ENCODE measurements at regions not wholly inside any gene's neighbourhood (a gene's known extent, or its start where the extent isn't known, plus 50 kb on each side); places are given as distances from the start of the nearest gene placed in this dataset.

DNA sequence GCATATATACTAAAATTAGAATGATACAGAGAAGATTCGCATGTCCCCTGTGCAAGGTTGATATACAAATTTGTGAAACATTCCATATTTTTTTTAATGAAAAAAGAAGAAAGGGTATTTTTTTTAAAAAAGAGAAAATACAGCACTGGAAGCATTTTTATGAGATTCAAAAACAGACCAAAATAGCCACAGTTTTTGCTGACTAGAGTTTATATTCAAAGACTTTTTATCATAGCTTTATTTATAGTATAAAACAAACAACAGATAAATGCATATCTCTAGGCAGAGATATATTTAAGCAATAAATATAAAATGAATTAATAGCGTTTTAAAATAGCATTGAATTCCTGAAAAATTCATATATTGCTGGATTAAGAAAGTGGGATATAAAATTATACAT lies 436.5 kb upstream of the ACVR2A start:
- no peak for DNase-seq (ENCODE audit: low read depth)

DNA sequence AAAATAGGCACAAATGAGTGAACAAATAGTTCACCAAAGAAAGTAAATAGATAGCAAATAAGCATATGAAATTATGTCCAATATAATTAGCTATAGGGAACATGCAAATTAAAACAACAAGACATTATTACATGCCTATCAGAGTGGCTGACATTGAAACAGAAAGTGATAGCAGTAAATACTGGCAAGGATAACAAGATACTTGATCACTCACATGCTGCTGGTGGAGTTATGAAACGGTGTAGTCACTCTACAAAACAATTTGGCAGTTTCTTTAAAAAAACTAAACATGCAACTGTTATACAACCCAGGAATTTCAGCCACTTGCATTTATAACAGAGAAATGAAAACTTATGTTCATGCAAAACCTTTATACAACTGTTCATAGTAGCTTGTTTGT lies 439.2 kb upstream of the ACVR2A start:
- DNase-seq (ENCODE audit: low read depth), result no peak

DNA sequence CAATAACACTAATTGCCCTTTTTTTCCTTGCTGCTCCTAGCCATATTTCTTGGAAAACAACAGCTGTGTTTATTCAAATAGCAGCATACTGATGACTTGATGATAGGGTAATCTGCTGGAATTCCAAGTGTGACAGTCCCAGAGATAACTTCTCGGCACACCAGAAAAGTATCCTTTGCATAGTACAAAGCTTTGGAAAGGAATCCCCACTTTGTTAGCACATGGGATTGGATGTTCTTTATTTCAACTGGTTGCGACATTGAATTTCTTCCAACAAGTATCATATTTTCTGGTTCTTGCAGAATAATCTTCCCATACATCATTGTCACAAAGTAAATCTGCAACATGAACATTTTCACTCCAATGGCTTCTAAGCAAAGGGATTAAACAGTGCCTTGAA lies 445.8 kb upstream of the ACVR2A start:
- DNase-seq (ENCODE audit: low read depth), result no peak

DNA sequence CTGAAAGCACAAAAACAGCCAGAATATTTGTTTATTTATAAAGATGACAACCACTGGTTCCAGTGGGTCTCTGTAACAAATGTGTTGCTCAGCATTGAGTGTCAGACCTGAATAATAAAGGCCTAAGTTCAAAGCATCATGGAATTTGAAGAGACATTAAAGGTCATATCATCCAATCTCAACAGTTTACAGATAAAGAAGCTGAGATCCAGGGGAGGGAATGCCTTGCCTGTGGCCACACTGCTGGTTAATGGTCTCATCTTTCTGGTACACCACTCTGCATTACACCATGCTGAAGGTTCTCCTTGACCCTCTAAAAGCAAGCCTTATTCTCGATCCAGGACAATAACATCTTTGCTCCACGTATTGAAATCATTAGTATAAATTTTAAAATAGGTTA lies 446.5 kb upstream of the ACVR2A start:
- no peak for DNase-seq (ENCODE audit: low read depth)

DNA sequence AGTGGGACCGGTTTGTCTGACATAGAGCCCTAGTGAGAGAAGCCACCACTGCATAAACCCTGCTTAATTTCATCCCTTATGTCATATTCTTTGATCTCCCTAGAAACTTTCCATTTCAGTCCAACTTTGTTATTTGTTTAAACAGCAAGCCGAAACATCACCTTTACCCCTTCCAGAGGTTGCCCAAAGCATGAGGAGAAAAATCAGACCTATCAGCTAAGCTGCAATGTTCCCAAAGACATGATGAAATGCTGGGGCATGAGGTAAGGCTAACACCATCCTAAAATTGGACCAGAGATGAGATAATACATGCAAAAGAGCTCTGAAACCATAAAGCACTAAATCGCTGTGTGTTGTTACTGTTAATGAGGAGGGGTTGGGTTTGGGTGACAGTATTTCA lies 447.9 kb upstream of the ACVR2A start:
- no peak for DNase-seq (ENCODE audit: low read depth)

DNA sequence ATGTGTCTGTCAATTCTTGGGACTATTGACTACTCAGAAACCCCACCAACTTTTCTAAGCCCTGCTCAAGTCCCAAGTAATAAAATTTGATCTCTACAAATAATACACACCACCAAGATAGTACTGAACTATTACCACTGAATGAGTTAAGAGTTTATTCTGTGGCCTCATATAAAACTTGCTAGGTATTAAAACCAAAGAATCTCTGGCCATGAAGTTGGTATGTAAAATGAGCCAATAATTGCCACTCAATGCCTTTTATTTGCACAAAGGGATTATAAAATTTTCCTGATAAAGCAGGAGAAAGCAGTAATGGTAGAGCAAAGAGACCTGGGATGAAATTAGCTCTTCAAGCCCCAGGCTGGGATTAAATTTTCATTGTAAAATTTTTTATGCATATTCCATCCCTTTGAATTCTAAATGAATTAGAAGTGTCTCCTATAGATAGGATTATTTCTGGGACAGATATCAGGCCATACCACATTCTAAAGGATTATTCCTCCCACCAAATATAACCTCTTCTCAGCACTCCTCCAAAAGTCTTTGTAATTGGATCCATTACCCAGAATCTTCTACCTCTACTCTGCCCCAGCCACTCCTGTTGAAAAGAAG lies 450.5 kb upstream of the ACVR2A start:
- DNase-seq (ENCODE audit: low read depth), result no peak

DNA sequence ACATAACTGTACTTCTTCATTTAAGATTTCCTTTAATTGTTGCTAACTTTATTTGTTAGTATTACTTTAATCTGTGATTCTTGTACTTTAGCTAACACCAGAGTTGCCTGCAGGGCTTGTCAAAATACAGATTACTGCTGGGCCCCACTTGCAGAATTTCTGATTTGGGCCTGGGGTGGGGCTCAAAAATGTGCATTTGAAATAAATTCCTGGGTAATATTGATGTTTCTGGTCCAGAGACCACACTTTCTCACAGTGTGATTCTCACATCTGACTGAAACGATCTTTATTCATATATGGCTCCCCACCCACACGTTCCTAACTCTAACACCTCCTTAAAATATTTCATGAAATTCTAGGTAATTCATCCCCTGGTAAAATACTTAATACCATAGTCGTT lies 452.6 kb upstream of the ACVR2A start:
- no peak for DNase-seq (ENCODE audit: low read depth)

DNA sequence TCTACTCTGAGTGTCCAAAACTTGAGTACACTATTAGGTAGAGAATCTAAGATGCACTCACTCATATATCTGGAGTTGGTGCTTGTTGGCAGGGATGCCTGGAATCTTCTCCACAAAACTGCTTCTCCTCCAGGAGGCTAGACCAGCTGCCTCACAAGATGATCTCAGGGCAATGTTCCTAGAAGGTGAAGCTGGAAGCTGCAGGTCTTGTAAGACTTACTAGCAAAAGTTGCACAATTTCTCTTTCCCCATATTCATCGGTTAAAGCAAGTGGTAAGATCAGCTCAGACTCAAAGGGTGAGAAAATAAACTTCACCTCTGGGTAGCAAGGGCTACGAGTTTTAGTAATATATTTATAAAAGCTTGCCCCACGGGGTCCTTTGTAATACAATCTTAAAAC lies 454.4 kb upstream of the ACVR2A start:
- DNase-seq (ENCODE audit: low read depth), result no peak

DNA sequence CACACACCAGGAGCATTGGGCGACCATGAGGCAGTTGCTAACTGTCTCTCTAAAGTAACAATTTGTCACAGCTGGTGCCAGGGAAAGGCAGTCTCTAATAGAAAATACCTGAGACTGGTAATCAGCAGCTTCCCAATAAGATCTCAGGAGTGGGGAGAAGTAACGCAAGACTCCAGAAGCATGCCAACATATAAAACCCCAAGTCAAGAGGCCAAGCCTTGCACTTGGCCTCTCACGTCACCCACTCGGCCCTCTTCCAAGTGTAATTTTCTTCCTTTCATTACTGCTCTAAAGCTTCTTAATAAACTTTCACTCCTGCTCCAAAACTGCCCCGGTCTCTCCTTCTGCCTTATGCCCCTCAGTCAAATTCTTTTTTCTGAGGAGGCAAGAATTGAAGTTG lies 455.6 kb upstream of the ACVR2A start:
- no peak for DNase-seq (ENCODE audit: low read depth)

DNA sequence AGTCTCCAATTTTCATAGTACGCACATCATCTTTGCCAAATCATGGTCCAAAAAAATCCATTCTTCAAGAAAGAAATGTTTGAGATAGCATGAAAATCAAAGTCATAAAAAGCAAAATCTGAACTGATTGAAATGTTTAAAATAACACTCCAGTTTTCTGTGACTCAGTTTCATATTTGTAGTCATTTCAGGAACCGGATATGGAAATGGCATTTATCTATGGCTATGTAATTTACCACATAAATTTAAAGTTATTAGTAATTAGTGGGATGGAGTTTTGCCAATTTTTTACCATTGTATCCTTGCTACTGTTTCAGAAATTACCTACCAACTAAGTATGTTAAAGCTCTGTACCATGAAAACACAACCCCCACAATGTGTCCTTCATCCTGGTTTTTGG lies 456.6 kb upstream of the ACVR2A start:
- no peak for DNase-seq (ENCODE audit: low read depth)

DNA sequence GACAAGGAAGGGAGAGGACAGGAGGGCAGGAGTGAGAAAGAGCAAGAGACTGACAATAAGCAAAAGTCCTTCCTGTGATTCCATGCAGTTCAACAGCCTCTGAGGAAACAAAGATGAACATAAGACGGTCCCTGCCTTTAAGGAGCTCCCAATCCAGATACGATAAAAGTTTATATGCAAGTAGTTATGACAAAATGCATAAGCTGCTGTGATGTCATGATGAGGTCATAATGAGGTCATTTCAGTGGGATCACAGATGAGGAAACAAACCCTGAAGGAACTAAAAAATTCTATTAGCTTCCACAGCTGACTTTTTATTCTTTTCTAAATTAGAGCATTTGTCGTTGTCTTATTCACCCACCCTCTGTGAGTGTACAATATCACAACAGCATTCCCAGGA lies 458.5 kb upstream of the ACVR2A start:
- DNase-seq (ENCODE audit: low read depth), result no peak

DNA sequence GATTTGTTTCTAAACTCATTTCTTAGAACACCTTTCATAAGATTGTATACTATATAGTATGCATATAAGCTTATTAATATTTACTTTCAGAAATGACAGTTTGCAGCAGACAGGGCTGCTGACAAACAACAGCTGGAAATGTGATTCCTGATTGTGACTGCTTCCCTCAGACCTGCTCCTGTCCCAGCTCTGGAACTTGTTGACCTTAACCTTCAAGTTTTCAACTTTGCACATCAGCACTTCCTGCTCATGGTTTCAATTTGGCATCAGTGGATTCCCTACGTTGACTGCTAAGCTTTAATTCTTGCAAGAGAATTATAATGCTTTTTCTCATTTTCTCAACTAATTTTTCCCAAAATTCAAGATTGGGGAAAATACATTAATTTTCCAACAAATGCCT lies 459.2 kb upstream of the ACVR2A start:
- DNase-seq (ENCODE audit: low read depth), result no peak

DNA sequence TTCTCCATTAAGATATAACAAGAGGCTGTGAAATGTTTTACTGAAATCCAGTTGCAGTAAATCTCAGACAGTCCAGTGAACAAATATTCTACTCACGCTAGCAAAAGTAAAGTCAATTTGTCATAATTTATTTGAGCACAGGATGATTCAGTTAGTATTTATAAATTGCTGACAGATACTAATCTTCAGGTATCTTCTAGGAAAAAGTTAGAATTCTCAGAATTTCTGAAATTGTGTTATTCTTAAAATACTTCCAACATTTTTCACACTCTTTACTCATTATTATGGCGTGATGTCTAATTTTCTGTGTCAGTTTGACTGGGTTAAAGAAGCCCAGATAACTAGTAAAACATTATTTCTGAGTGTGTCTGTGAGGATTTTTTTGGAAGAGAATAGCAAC lies 460.2 kb upstream of the ACVR2A start:
- no peak for DNase-seq (ENCODE audit: low read depth)

DNA sequence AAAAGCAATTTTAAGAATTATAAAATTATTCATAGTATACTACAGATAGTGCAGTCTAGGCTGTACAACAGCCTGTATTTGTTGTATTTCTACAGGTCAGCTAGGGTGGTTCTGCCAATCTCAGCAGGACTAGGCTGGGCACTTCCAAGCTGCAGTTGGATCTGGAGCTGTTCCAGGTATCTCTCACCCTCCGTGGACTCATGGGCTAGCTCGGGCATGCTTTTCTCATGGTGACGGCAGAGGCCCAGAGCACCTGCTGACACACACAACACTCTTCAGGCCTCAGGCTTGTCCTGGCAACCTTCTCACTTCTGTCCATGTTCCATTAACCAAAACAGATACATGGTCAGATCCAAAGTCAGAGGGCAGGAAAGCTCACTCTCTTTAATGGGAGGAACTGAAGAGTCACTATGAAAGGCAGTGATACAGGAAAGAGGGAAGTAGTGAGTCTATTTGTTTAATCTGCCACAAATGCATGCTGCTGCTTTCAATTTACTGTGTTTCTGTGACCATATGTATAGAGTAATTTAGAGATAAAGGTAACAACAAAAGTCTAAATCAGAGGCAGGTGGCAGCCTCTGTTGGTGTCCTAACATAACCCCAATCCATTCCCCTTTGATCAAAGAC lies 462.4 kb upstream of the ACVR2A start:
- DNase-seq (ENCODE audit: low read depth), result no peak

DNA sequence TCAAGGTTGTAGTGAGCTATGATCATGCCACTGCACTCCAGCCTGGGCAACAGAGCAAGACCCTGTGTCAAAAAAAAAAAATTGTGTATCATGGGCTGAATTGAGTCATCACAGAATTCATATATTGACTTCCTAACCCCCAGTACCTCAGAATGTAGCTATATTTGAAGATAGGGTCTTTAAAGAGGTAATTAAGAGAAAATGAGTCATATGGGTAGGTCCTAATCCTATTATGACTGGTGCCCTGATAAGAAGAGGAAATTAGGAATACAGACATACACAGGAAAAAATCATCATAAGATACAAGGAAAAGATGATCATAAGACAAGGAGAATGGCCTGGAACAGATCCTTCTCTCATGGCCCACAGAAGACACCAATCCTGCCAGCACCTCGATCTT lies 466.4 kb upstream of the ACVR2A start:
- DNase-seq (ENCODE audit: low read depth), result no peak

DNA sequence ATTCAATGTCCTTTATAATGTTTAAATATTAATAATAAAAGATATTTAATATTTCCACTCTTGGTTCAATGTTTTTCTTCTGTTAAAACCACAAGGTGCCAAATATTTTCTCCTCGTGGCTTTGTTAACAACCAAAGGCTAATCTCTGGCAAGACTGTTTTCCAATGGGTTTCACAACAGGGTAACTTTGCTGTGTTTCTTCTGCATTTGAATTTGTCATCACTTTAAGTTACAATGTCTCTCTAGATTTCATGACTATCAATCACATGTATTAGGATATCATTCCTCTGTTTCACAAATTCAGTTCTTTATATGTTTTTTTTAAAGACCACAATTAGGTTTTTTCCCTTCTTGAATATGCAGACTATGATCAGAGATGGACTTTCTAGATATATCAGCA lies 469.8 kb upstream of the ACVR2A start:
- no peak for DNase-seq (ENCODE audit: low read depth)

DNA sequence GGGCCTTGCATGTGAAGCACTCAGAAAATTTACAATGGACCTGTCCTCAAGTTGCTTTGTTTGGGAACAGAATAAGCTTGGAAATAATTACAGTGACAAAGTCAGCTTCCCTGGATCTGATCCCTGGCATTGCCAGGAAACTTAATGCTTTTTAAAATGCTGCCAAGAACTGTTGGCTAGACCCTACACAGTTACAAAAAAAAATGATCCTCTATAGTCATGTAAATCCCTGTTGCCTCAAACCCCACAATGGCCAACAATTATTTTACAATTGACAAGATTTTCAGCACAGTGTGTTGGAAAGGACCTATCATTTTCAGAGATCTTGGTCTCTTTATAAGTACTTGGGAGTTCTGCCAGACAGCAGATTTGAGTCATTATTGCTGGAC lies 470.4 kb upstream of the ACVR2A start:
- DNase-seq (ENCODE audit: low read depth), result no peak

DNA sequence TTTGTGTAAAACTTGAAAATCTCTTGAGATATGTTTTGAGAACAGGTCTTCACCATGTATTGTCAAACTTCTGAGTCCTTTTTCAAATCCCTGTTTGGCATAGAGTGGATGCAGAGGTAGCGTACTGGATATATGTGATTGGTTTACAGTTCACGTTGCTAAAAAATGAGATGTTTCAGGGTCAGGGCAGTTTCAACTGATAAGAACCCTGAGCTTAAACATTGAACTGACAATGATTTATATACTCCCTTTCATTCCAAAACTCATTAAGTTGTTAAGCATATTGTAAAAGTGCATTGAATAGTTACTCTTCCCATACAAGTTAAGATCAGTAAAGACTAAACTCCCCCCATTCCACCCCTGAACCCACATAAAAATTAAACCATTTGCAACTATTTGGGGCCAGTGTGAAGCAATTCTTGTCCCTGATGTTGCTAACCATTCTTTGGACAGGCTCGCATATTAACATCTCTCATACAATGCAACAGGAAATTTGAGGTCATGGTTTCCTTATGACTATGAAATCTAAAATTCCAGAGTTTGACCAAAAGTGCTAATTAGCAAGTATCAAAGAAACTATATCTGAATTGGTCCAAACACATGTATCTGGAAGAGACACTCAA lies 470.9 kb upstream of the ACVR2A start:
- no peak for DNase-seq (ENCODE audit: low read depth)

DNA sequence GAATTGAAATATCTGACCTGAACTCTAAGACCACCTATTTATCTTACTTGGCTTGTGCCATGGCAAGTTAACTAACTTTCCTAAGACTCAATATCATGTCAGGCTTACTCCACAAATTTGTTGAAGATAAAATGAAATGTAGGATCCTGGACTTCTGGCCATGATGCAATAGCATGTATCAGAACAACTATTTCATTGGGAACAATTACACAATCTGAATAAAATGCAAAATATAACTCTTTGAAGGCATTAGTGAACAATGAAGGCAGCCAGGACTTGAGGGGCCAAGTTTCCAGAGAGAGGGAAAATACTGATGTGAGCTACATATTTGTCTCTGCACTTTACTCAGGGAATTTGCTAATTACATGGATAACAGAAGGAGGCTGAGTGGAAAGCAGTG lies 476.5 kb upstream of the ACVR2A start:
- no peak for DNase-seq (ENCODE audit: low read depth)

DNA sequence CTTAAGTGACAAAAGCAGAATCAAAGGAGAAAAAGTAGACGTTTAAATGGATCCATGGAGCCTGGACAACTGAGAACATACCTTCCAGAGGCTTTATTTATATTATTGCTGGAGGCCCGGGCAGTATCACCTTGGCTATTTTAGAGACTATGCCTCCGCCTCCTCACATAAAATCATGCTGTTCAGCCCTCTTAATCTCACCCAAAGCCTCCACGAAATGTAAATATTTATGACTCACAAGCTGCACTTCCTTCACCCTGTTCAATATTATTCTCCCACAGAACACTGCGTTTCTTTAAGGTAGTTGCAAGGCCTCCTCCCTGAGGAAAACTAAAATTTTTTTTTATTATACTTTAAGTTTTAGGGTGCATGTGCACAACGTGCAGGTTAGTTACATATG lies 478.6 kb upstream of the ACVR2A start:
- DNase-seq (ENCODE audit: low read depth), result no peak

DNA sequence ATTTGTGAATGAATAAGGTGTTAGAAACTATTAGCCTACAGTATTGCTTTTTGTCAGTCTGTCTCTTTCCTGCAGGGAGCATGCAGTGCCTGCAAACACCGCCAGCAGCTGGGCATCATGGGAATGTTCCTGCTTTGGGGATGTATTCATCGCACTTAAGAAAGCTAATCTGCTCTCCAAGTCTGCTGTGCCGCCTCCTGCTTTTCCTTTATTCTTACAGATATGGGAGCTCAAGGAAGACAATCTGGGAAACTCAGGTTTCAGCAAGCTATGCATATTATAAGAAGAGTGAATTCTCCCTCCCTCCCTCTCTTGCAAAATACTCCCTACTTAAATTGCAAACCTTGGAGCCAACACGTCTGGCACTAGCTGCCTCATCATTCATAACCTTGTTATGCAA lies 479.2 kb upstream of the ACVR2A start:
- no peak for DNase-seq (ENCODE audit: low read depth)

DNA sequence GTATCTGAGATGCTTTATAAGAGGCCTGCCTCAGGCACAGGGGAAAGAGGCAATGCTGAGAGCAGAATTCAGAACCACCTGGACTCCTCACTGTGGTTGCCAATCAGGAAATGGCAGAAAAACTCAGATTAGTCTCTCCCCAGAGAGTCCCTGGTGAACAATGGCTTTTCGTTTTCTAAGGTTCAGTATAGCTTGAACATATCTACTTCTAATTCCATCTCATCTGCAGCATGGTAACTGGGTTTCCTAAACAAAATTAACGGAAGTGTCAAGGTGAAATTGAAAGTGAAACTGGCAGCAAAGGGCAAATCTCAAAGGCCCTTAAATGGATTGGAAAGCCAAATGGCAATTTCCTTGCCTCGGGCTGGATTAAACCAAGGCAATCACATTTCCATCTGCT lies 480.2 kb upstream of the ACVR2A start:
- DNase-seq (ENCODE audit: low read depth), result no peak

DNA sequence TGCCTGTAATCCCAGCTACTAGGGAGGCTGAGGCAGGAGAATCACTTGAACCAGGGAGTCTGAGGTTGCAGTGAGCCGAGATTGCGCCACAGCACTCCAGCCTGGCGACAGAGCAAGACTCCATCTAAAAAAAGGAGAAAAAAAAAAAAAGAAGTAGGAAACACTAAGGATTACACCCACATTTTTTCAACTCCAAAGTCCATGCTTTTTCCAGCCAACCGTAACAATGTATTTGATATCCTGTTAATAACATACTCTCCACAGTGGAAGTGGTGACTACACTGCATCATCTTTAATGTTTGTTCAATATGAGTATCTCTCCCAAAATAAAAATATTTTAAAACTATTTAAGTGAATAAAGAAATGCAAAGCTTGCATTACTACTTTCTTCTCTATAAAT lies 481.6 kb upstream of the ACVR2A start:
- DNase-seq (ENCODE audit: low read depth), result no peak

DNA sequence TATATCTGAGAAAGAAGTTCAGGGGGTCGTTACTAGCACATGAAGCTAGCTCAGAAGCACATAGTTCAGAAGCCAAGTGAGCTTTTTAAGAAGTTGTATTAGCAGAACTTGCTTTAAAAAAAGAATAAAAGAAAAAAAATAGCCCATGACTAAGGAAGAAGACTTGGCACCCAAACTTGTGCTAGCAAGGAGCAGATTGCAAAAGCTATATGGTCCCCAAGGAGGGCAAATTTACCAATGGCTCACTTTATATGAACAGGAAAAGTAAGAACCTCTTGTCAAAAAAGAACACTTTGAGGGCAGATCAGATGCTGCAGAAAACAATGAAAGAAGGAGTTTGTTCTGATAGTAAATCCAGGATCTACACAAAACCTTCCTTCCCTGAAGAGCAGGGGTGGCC lies 486.5 kb upstream of the ACVR2A start:
- DNase-seq (ENCODE audit: low read depth), result no peak

Data from stimulated activated CD8-positive, alpha-beta memory T cell treated with anti-CD3 and anti-CD28 coated beads, Interleukin-4, amount 100 ng/mL, for 24 hours (primary cell).